HepG2 (cell line): ENCODE measurements at regions not wholly inside any gene's neighbourhood (a gene's known extent, or its start where the extent isn't known, plus 50 kb on each side); places are given as distances from the start of the nearest gene placed in this dataset.

Source experiments
- ATAC-seq: fragments of 200-7000 bp; cut with Tn5 transposase; 3 replicates; pipeline ENCODE4 v1.9.1; 2020; ENCODE audit warnings: mild to moderate bottlenecking, moderate library complexity
- BruUV-seq: library from RNA; stranded (reverse); fragments of 400-500 nt; replicated peaks from 2 replicates; lab custom pipeline; 2021; lab: Mats Ljungman, UMichigan
- CTCF ChIA-PET: fragments of 300-600 bp; formaldehyde crosslinking; extraction: SDS; loops from one replicate; lab custom pipeline; 2021; ENCODE audit warnings: low total read pairs, inconsistent platforms, low intra/inter-chr PET ratio; lab: Yijun Ruan, JAX
- POLR2A ChIA-PET: fragments of 350-600 bp; sonication (Branson Sonifier 250); formaldehyde crosslinking; loops from one replicate; lab custom pipeline; 2020; ENCODE audit warnings: antibody characterized with exemption, inconsistent platforms; lab: Yijun Ruan, JAX
- DNase-seq: peaks from one replicate; pipeline ENCODE4 v3.0.0-alpha.2; 2015; ENCODE audit warnings: low spot score
- FAIRE-seq: peaks from 3 replicates; lab custom pipeline; 2011; peaks lifted over from hg19 to GRCh38; lab: Jason Lieb, UNC
- H2AFZ ChIP-seq: one replicate; pipeline ENCODE4 v1.6.1; 2011; ENCODE audit warnings: low read length, inconsistent platforms
- H3K27ac ChIP-seq: fragments of 300-600 bp; 3 replicates; pipeline ENCODE4 v1.8.0; 2011; ENCODE audit warnings: mixed run types, mild to moderate bottlenecking, mixed read lengths, low read length, inconsistent platforms; ENCODE audit not compliant: insufficient read depth; ENCODE audit errors: extremely low read length
- H3K27me3 ChIP-seq, 2 experiments: fragments of 200-600 bp in 1 of 2; 2 replicates in 1 of 2; 3 replicates in 1 of 2; pipeline versions ENCODE4 v1.6.0 to v1.8.0; 2011; ENCODE audit warnings: low read length in 2 of 2, mild to moderate bottlenecking in 2 of 2, moderate library complexity in 2 of 2, inconsistent platforms in 1 of 2; ENCODE audit not compliant: insufficient read depth in 2 of 2, control insufficient read depth in 1 of 2
- H3K36me3 ChIP-seq, 2 experiments: fragments of 200-600 bp in 1 of 2; replicated peaks in 1 of 2; 2 replicates in 1 of 2; 3 replicates in 1 of 2; pipeline versions ENCODE4 v1.5.1 to v1.8.0; 2011; ENCODE audit warnings: low read length in 2 of 2, inconsistent platforms in 1 of 2; ENCODE audit not compliant: insufficient read depth in 2 of 2, control insufficient read depth in 1 of 2
- H3K4me1 ChIP-seq: 2 replicates; pipeline ENCODE4 v1.5.1; 2012; ENCODE audit warnings: low read length, inconsistent platforms; ENCODE audit not compliant: insufficient read depth
- H3K4me2 ChIP-seq: 2 replicates; pipeline ENCODE4 v1.6.0; 2011; ENCODE audit warnings: low read depth, low read length, inconsistent platforms
- H3K4me3 ChIP-seq, 3 experiments: fragments of 200-600 bp in 1 of 3; sonication (generic), shearing (Covaris generic) in 1 of 3; replicated peaks in 1 of 3; 2 replicates each; pipeline ENCODE4 v1.5.1; 2011 to 2016; ENCODE audit warnings: low read length in 3 of 3, inconsistent platforms in 2 of 3, low read depth in 2 of 3, mild to moderate bottlenecking in 2 of 3, control low read depth in 1 of 3, mixed read lengths in 1 of 3; ENCODE audit not compliant: insufficient read depth in 1 of 3
- H3K79me2 ChIP-seq: one replicate; pipeline ENCODE4 v1.6.1; 2011; ENCODE audit warnings: low read length, inconsistent platforms; ENCODE audit not compliant: insufficient read depth
- H3K9ac ChIP-seq: 2 replicates; pipeline ENCODE4 v1.6.0; 2011; ENCODE audit warnings: mild to moderate bottlenecking, low read depth, low read length, inconsistent platforms; ENCODE audit not compliant: insufficient read depth
- H3K9me3 ChIP-seq: 2 replicates; pipeline ENCODE4 v1.5.1; 2012; ENCODE audit warnings: mild to moderate bottlenecking, low read length
- H4K20me1 ChIP-seq: 2 replicates; pipeline ENCODE4 v1.6.0; 2011; ENCODE audit warnings: inconsistent platforms, mild to moderate bottlenecking, low read length, moderate library complexity; ENCODE audit not compliant: insufficient read depth
- CTCF ChIP-seq: sonication (generic); formaldehyde crosslinking; IDR thresholded peaks from 2 replicates; pipeline ENCODE4 v1.5.0; 2020; ENCODE audit warnings: mild to moderate bottlenecking, missing genetic modification reagents, moderate library complexity
- GATAD2A ChIP-seq: IDR thresholded peaks from 2 replicates; pipeline ENCODE4 v1.6.1; 2016
- HNF1B ChIP-seq: sonication (generic); formaldehyde crosslinking; IDR thresholded peaks from 2 replicates; pipeline ENCODE4 v1.5.1; 2020; ENCODE audit warnings: mild to moderate bottlenecking, moderate library complexity, missing genetic modification reagents
- KLF15 ChIP-seq: sonication (generic); formaldehyde crosslinking; IDR thresholded peaks from 2 replicates; pipeline ENCODE4 v1.8.1; 2023; ENCODE audit warnings: borderline replicate concordance, mild to moderate bottlenecking, inconsistent platforms, missing genetic modification reagents, mixed read lengths
- MAF1 ChIP-seq: sonication (generic); formaldehyde crosslinking; IDR thresholded peaks from 2 replicates; pipeline ENCODE4 v1.5.0; 2020; ENCODE audit warnings: missing genetic modification reagents, borderline replicate concordance
- NR1H2 ChIP-seq: sonication (generic); formaldehyde crosslinking; IDR thresholded peaks from 2 replicates; pipeline ENCODE4 v1.8.1; 2022; ENCODE audit warnings: low read depth, missing genetic modification reagents, borderline replicate concordance
- RXRB ChIP-seq: IDR thresholded peaks from 2 replicates; pipeline ENCODE4 v1.6.1; 2016; ENCODE audit warnings: borderline replicate concordance, missing genetic modification reagents, missing compliant biosample characterization
- SATB2 ChIP-seq: sonication (generic); formaldehyde crosslinking; IDR thresholded peaks from 2 replicates; pipeline ENCODE4 v1.5.0; 2020; ENCODE audit warnings: missing genetic modification reagents
- SMAD9 ChIP-seq: sonication (generic); formaldehyde crosslinking; IDR thresholded peaks from 2 replicates; pipeline ENCODE4 v1.5.1; 2020; ENCODE audit warnings: mild to moderate bottlenecking, missing genetic modification reagents
- SPEN ChIP-seq: sonication (generic); formaldehyde crosslinking; IDR thresholded peaks from 2 replicates; pipeline ENCODE4 v1.5.1; 2020; ENCODE audit warnings: low read depth, mild to moderate bottlenecking, missing genetic modification reagents
- TARDBP ChIP-seq: sonication (generic); formaldehyde crosslinking; IDR thresholded peaks from 2 replicates; pipeline ENCODE4 v1.8.0; 2022; ENCODE audit warnings: mild to moderate bottlenecking, missing genetic modification reagents
- TOE1 ChIP-seq: sonication (generic); formaldehyde crosslinking; IDR thresholded peaks from 2 replicates; pipeline ENCODE4 v1.4.0; 2020; ENCODE audit warnings: mild to moderate bottlenecking, missing genetic modification reagents
- ZFYVE20 ChIP-seq: sonication (generic); formaldehyde crosslinking; IDR thresholded peaks from 2 replicates; pipeline ENCODE4 v1.8.0; 2023; ENCODE audit warnings: low read depth, mild to moderate bottlenecking, moderate library complexity, missing genetic modification reagents, borderline replicate concordance
- ZNF124 ChIP-seq: sonication (generic); formaldehyde crosslinking; IDR thresholded peaks from 2 replicates; pipeline ENCODE4 v1.4.0; 2020; ENCODE audit warnings: missing genetic modification reagents
- ZNF746 ChIP-seq: sonication (generic); formaldehyde crosslinking; IDR thresholded peaks from 2 replicates; pipeline ENCODE4 v1.8.0; 2022; ENCODE audit warnings: mild to moderate bottlenecking, missing genetic modification reagents
- ZSCAN25 ChIP-seq: sonication (generic); formaldehyde crosslinking; IDR thresholded peaks from 2 replicates; pipeline ENCODE4 v1.8.0; 2022; ENCODE audit warnings: mild to moderate bottlenecking, missing genetic modification reagents
- in situ Hi-C: cut with HindIII; loops from 2 replicates; pipeline ENCODE4 v1.10.0; 2017; ENCODE audit warnings: low pct_unique_long_range_greater_than_20kb; ENCODE audit not compliant: extremely low pct_ligation_motif_present
- intact Hi-C: fragments of 100-400 bp; cut with micrococcal nuclease; formaldehyde crosslinking; loops from one replicate; pipeline ENCODE4 v1.10.0; 2022; ENCODE audit not compliant: unreplicated experiment
- TF ChIP-seq, protein P1 (sequence below): sonication (generic); formaldehyde crosslinking; IDR thresholded peaks from 2 replicates; pipeline ENCODE4 v1.5.0; 2020; ENCODE audit warnings: mild to moderate bottlenecking, missing genetic modification reagents

DNA sequence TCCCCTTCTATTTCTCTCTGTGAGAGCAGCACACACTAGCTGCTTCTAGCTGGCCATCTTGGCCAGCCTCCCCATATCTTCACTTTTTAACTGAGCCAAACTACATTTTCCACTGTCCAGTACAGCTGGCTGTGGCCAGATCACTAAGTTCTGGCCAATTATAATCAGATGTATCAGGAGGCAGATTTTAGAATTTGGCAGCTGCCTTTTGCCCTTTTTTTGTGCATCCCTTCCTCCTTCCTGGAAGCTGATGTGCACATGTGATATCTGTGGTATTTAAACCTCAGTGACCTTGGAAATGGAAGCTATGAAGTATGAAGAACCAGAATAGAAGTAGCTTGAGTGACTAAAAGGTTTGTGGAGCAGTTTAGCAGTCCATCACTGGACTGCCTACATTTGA is 49.8 kb upstream of the ANO6 start:
- Histone ChIP-seq H3K4me2 (no peak overlapping the region), H3K27me3 (no peaks in the 10 kb centered on the region), H3K9ac (no peak overlapping the region), H3K27ac (no peak overlapping the region), H2AFZ (no peak overlapping the region), H3K79me2 (no peaks in the 10 kb centered on the region), H3K4me3 (no peak overlapping the region), H4K20me1 (no peaks in the 10 kb centered on the region), H3K4me1 (no peaks in the 10 kb centered on the region), H3K9me3 (no peaks in the 10 kb centered on the region), H3K36me3 (no peaks in the 10 kb centered on the region)
- in situ Hi-C loops (no loop called here), intact Hi-C loops (no loop called here)
- no peak for FAIRE-seq
- ATAC-seq, result no peak
- DNase-seq, result no peak
- POLR2A ChIA-PET, result no interaction called here
- BruUV-seq, result no TSS peak
- CTCF ChIA-PET, result no interaction called here
- TF ChIP-seq MAF1 (no peak), HNF1B (CRISPR knock-in tag) (no peak), NR1H2 (no peak), CTCF (CRISPR knock-in tag) (no peak), ZNF746 (no peak), RXRB (no peak), ZFYVE20 (CRISPR knock-in tag) (no peak), KLF15 (CRISPR knock-in tag) (no peak), ZSCAN25 (no peak), SPEN (CRISPR knock-in tag) (no peak), TARDBP (CRISPR knock-in tag) (no peak), TOE1 (no peak), SMAD9 (CRISPR knock-in tag) (no peak), GATAD2A (CRISPR knock-in tag) (no peak), SATB2 (CRISPR knock-in tag) (no peak), ZNF124 (CRISPR knock-in tag) (no peak)
- TF ChIP-seq, protein P1, sequence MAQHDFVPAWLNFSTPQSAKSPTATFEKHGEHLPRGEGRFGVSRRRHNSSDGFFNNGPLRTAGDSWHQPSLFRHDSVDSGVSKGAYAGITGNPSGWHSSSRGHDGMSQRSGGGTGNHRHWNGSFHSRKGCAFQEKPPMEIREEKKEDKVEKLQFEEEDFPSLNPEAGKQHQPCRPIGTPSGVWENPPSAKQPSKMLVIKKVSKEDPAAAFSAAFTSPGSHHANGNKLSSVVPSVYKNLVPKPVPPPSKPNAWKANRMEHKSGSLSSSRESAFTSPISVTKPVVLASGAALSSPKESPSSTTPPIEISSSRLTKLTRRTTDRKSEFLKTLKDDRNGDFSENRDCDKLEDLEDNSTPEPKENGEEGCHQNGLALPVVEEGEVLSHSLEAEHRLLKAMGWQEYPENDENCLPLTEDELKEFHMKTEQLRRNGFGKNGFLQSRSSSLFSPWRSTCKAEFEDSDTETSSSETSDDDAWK (CRISPR knock-in tag), result no peak
